DND-41 (cell line): ENCODE measurements at regions not wholly inside any gene's neighbourhood (a gene's known extent, or its start where the extent isn't known, plus 50 kb on each side); places are given as distances from the start of the nearest gene placed in this dataset.
A peak's percentile ranks its signal among the peaks of the same experiment; 100 is the strongest.
"Not testable (repeated sequence)": the region's sequence is repeated elsewhere in the genome, so short reads cannot be mapped to it uniquely, and the experiment has no call there.

Experiments used
- ATAC-seq: fragments of 200-7000 bp; cut with Tn5 transposase; 3 replicates; pipeline ENCODE4 v1.9.1; 2021; ENCODE audit warnings: low read depth; ENCODE audit not compliant: insufficient read depth
- DNase-seq: peaks from one replicate; pipeline ENCODE4 v3.0.0-alpha.2; 2020
- H2AFZ ChIP-seq: 2 replicates; pipeline ENCODE4 v1.6.0; 2012; ENCODE audit warnings: low read depth, low read length
- H3K27ac ChIP-seq: 2 replicates; pipeline ENCODE4 v1.5.1; 2012; ENCODE audit warnings: low read length, inconsistent platforms
- H3K27me3 ChIP-seq: fragments of 200-600 bp; sonication (generic); 2 replicates; pipeline ENCODE4 v1.6.0; 2012; ENCODE audit warnings: low read length, mild to moderate bottlenecking, inconsistent platforms; ENCODE audit not compliant: insufficient read depth, poor library complexity
- H3K36me3 ChIP-seq: 2 replicates; pipeline ENCODE4 v1.5.1; 2012; ENCODE audit warnings: low read length, inconsistent platforms; ENCODE audit not compliant: insufficient read depth
- H3K4me1 ChIP-seq: 2 replicates; pipeline ENCODE4 v1.5.1; 2012; ENCODE audit warnings: mild to moderate bottlenecking, low read length; ENCODE audit not compliant: insufficient read depth
- H3K4me2 ChIP-seq: 2 replicates; pipeline ENCODE4 v1.6.0; 2012; ENCODE audit warnings: mild to moderate bottlenecking, moderate library complexity, low read length, inconsistent platforms; ENCODE audit not compliant: insufficient read depth
- H3K4me3 ChIP-seq, 2 experiments: fragments of 200-600 bp in 1 of 2; shearing (Covaris generic) in 1 of 2; 2 replicates each; pipeline ENCODE4 v1.5.1; 2012 to 2016; ENCODE audit warnings: inconsistent platforms in 2 of 2, low read length in 2 of 2, mild to moderate bottlenecking in 2 of 2, low read depth in 1 of 2, moderate library complexity in 1 of 2
- H3K79me2 ChIP-seq: 2 replicates; pipeline ENCODE4 v1.6.0; 2012; ENCODE audit warnings: low read length, inconsistent platforms; ENCODE audit not compliant: insufficient read depth
- H3K9ac ChIP-seq: 2 replicates; pipeline ENCODE4 v1.6.0; 2012; ENCODE audit warnings: low read depth, mild to moderate bottlenecking, inconsistent platforms, low read length, moderate library complexity
- H3K9me3 ChIP-seq: 2 replicates; pipeline ENCODE4 v1.5.1; 2012; ENCODE audit warnings: low read length, moderate library complexity, mild to moderate bottlenecking, inconsistent platforms; ENCODE audit not compliant: insufficient read depth, severe bottlenecking
- H4K20me1 ChIP-seq: 2 replicates; pipeline ENCODE4 v1.6.0; 2012; ENCODE audit warnings: low read length; ENCODE audit not compliant: insufficient read depth

DNA sequence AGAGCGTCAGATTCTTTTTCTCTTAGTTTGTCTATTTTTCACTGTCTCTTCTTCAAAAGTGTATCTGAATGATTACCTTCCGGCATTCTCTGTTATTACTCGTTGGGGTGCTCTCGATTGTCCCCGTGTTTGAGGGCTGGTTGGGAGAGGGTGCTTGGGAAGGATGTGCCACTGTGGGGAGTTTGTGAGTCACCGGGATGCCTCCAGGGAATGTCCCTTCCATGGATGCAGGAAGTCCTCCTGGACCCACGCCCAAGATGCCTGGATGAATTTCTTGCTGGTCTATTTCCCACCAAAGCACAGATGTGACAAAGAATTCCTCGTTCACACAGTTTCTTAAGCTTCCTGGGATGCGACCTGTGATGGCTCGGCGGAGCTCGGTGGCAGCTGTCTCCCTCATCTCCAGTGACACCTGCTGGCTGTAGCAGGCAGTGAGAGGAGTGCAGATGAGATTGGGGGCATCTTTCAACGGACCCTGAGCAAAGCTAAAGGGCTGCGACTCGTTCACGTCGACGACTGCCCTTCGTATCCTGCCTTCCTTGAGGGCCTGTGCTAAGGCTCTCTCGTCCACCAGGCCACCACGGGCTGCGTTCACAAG is 2895.1 kb upstream of the TPTE start:
- ATAC-seq: peak; percentile 85

More for the DNA sequence above, 2895.1 kb upstream of the TPTE start:
- not testable (repeated sequence) for H3K4me1 ChIP-seq, H3K4me3 ChIP-seq, H3K27ac ChIP-seq, H3K9me3 ChIP-seq, H3K36me3 ChIP-seq, DNase-seq, H3K9ac ChIP-seq, H3K79me2 ChIP-seq, H2AFZ ChIP-seq, H4K20me1 ChIP-seq, H3K4me2 ChIP-seq, H3K27me3 ChIP-seq
